ENCODE measurements at regions not wholly inside any gene's neighbourhood (a gene's known extent, or its start where the extent isn't known, plus 50 kb on each side); places are given as distances from the start of the nearest gene placed in this dataset.

- TF ChIP-seq CTCF (IDR thresholded peaks at IDR 0.05; ENCODE audit: low read depth, low read length, missing control alignments): no peak
- H3K4me3 ChIP-seq (ENCODE audit: low read depth, low read length): no peak overlapping the region
- DNase-seq (ENCODE audit: low read depth): no peak
Measured at GRCh38 chr9:71567890-71568289, 200.4 kb downstream of the CEMIP2 start.

GRCh38 chr9:71562140-71562539, 206.2 kb downstream of the CEMIP2 start:
- no peak overlapping the region for H3K4me3 ChIP-seq (ENCODE audit: low read depth, low read length)
- no peak for DNase-seq (ENCODE audit: low read depth)
- TF ChIP-seq CTCF (IDR thresholded peaks at IDR 0.05; ENCODE audit: low read depth, low read length, missing control alignments): no peak

GRCh38 chr9:71557310-71557709, 211.0 kb downstream of the CEMIP2 start:
- no peak overlapping the region for H3K4me3 ChIP-seq (ENCODE audit: low read depth, low read length)
- TF ChIP-seq CTCF (IDR thresholded peaks at IDR 0.05; ENCODE audit: low read depth, low read length, missing control alignments): no peak
- no peak for DNase-seq (ENCODE audit: low read depth)

- no peak for DNase-seq (ENCODE audit: low read depth)
- no peak for TF ChIP-seq CTCF (IDR thresholded peaks at IDR 0.05; ENCODE audit: low read depth, low read length, missing control alignments)
Measured at GRCh38 chr9:71552480-71552879, 215.8 kb downstream of the CEMIP2 start.

GRCh38 chr9:71549023-71549422, 219.3 kb downstream of the CEMIP2 start:
- H3K4me3 ChIP-seq (ENCODE audit: low read depth, low read length): no peak overlapping the region
- no peak for TF ChIP-seq CTCF (IDR thresholded peaks at IDR 0.05; ENCODE audit: low read depth, low read length, missing control alignments)
- DNase-seq (ENCODE audit: low read depth): peak; percentile 24

More at GRCh38 chr9:71552480-71552879, 215.8 kb downstream of the CEMIP2 start:
- H3K4me3 ChIP-seq (ENCODE audit: low read depth, low read length): no peak overlapping the region

- H3K4me3 ChIP-seq (ENCODE audit: low read depth, low read length): no peak overlapping the region
- no peak for DNase-seq (ENCODE audit: low read depth)
- no peak for TF ChIP-seq CTCF (IDR thresholded peaks at IDR 0.05; ENCODE audit: low read depth, low read length, missing control alignments)
Measured at GRCh38 chr9:71544464-71544863, 223.8 kb downstream of the CEMIP2 start.

- TF ChIP-seq CTCF (IDR thresholded peaks at IDR 0.05; ENCODE audit: low read depth, low read length, missing control alignments): no peak
- no peak for DNase-seq (ENCODE audit: low read depth)
- H3K4me3 ChIP-seq (ENCODE audit: low read depth, low read length): no peak overlapping the region
Measured at GRCh38 chr9:71541436-71541835, 226.9 kb downstream of the CEMIP2 start.

Measured in GM12864 (cell line).